GM13977 (cell line): ENCODE measurements at regions not wholly inside any gene's neighbourhood (a gene's known extent, or its start where the extent isn't known, plus 50 kb on each side); places are given as distances from the start of the nearest gene placed in this dataset.
"Not testable (repeated sequence)": the region's sequence is repeated elsewhere in the genome, so short reads cannot be mapped to it uniquely, and the experiment has no call there.

ENCODE experiments used
- DNase-seq: peaks from one replicate; pipeline ENCODE4 v3.0.0; 2012; ENCODE audit warnings: low spot score
- in situ Hi-C: fragments of 300-500 bp; cut with MboI; formaldehyde crosslinking; loops from one replicate; pipeline ENCODE4 v1.12.0; 2022; ENCODE audit warnings: low sequenced_read_pairs, low pct_unique_long_range_greater_than_20kb, mixed read lengths, inconsistent platforms; ENCODE audit not compliant: unreplicated experiment
- TF ChIP-seq, protein P1 (sequence below): IDR thresholded peaks from 2 replicates; pipeline ENCODE4 v1.5.1; 2012; ENCODE audit warnings: mild to moderate bottlenecking, control low read depth; ENCODE audit not compliant: insufficient read depth; ENCODE audit errors: extremely low read depth, missing control alignments

DNA sequence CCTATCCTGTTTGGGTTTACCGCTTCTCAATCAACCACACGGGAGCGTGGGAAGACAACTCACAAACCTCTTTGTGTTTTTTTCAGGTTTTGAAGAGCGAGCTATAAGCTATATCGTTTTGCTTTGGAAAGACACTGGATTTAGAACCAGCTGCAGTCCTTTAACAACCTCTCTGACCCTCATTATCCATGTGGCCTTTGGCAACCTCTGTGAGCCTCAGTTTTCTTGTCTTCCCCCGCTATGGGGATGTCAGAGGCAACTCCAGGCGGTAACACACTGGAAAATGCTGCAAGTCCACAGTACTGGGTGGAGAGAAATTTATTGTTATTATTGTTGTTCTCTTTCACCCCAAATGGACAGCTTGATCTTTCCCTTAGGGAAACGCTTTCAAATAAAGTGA lies 100.0 kb downstream of the ETS2 start:
- DNase-seq = no peak
- TF ChIP-seq, protein P1, sequence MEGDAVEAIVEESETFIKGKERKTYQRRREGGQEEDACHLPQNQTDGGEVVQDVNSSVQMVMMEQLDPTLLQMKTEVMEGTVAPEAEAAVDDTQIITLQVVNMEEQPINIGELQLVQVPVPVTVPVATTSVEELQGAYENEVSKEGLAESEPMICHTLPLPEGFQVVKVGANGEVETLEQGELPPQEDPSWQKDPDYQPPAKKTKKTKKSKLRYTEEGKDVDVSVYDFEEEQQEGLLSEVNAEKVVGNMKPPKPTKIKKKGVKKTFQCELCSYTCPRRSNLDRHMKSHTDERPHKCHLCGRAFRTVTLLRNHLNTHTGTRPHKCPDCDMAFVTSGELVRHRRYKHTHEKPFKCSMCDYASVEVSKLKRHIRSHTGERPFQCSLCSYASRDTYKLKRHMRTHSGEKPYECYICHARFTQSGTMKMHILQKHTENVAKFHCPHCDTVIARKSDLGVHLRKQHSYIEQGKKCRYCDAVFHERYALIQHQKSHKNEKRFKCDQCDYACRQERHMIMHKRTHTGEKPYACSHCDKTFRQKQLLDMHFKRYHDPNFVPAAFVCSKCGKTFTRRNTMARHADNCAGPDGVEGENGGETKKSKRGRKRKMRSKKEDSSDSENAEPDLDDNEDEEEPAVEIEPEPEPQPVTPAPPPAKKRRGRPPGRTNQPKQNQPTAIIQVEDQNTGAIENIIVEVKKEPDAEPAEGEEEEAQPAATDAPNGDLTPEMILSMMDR = no peak
- in situ Hi-C loops = no loop called here

DNA sequence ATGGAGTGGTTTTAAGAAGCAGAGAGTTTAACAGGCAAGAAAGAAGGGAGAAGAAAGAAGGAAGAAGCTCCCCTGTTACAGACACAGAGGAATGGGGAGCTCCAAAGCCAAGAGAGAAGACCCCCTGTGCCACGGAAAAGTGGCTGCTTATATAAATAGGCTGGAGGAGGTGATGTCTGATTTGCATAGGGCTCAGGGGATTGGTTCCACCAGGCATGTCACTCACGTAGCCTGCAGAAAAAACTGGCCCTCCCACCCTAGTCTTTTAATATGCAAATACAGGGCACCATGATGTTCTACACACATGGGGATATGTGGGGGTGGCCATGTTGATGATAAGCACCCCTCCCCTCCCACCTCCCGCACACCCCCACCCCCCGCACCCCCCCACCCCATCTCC lies 99.6 kb downstream of the ETS2 start:
- no peak for DNase-seq
- in situ Hi-C loops = no loop called here

DNA sequence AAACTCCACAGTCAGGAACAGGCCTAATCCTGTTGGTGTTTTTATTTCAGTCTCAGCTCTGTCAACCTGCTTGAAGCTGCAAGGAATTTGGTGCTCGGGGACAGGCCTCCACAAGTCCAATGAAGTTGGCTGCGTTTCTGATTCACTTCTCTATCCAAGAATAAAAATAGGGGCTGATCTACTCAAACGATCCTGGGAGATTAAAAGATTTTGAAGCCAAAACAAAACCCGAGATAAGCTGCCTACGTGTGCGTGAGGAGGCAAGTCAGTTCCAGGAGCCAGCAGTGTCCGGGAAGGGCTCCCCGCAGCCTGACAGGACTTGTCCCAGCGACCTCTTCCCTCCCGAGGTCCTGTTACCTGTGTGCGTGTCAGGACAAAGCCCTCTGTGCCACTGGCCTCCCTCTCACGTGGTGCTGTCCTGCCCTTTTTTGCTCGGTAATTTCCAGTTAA lies 98.0 kb downstream of the ETS2 start:
- DNase-seq = no peak
- TF ChIP-seq, protein P1 = no peak
- in situ Hi-C loops = no loop called here

More for the DNA sequence above, 99.6 kb downstream of the ETS2 start:
- TF ChIP-seq, protein P1 = no peak

DNA sequence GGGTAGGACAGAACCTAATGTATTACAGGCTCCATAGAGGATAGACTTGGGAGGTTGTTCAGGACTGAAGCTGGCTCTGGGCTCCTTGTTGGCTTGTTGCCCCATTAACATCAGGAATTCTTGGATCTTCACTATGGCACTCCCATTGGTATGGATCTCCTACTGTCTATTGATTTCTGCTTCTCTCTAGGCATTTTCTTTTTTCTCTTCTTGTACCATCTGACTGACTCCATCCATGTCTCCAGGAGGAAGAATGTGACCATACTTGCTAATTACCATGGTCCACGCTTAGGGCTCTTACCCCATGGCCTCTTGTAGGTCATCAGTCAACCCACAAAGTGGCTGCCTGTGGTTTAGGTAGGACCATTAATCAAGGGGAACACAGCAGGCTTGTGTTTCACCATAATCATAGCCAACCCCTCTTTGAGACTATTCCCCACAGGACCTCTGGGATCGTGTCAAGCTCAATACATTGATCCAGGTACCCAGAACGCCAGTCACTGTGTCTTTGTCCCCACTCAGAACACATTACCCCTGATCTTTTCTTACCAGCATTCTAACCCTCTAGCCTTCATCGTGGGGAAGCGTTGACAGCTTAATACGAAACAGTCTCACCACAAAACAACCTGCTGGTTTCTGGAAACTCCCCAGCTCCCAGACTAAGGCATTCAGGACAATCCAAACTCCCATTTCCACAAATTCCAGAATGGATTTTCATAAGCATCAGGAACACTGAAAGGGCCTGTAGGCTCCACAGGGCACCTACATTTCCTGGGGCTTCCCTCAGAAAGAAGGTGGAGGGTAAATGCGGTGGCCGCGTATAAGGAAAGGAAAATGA lies 97.1 kb downstream of the ETS2 start:
- no peak for DNase-seq
- in situ Hi-C loops = no loop called here
- TF ChIP-seq, protein P1 = no peak

GRCh38 chr21:38900499-38900898 lies 94.8 kb downstream of the ETS2 start:
- DNase-seq = no peak
- in situ Hi-C loops = no loop called here
- TF ChIP-seq, protein P1 = no peak

DNA sequence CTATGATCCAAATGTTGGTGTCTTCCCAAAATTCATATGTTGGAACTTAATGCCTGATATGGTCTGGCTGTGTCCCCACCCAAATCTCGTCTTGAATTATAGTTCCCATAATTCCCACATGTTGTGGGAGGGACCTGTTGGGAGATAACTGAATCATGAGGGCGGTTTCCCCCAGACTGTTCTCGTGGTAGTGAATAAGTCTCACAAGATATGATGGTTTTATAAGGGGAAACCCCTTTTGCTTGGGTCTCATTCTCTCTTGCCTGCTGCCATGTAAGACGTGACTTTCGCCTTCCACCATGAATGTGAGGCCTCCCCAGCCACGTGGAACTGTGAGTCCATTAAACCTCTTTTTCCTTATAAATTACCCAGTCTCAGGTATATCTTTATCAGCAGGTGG lies 94.3 kb downstream of the ETS2 start:
- in situ Hi-C loops, DNase-seq: not testable (repeated sequence)

DNA sequence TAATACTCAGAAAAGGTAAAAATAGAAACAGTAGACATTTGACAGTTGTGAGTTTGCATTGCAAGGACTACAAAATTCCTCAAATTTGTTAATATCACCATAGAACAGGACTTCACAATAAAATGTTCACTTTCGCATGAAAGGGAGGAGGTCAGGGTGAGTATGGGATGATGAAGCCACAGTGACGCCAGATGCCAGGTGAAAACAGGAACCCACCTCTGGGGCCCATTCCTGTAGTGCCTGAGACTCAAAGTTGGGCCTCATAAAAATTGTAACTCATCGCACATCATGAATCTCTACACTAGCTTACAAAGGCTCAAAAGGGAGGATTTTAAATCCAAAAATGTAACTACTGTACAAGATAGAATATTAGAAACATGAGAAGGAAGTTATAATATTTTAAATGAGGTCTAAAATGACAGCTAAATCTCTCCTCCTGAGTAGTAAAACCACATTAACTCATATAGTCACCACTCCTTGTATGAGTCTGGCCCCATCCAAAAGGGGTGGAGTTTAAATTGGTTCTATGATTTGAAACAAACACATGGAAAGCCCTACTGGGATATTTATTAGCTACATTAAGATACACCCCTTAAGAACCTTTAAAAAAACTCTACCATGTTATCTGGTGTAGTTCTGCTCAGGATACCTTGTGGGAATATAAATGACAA lies 93.7 kb downstream of the ETS2 start:
- TF ChIP-seq, protein P1 = no peak
- DNase-seq = no peak
- in situ Hi-C loops = no loop called here
